Thoracic aorta (tissue), 2 donors: ENCODE measurements at regions not wholly inside any gene's neighbourhood (a gene's known extent, or its start where the extent isn't known, plus 50 kb on each side); places are given as distances from the start of the nearest gene placed in this dataset.

Experiments used
- ATAC-seq: fragments of 150-250 bp; one replicate; pipeline ENCODE4 v1.8.0; 2017; ENCODE audit warnings: low read depth; ENCODE audit not compliant: insufficient number of reproducible peaks, low FRiP score
- DNase-seq: peaks from one replicate; pipeline ENCODE4 v3.0.0-alpha.2; 2020; ENCODE audit warnings: low spot score
- H3K27ac ChIP-seq, 2 donors: fragments of 200-600 bp; sonication (generic); 1 replicate in 1 of 2; 2 replicates in 1 of 2; pipeline ENCODE4 v1.5.1; 2016; ENCODE audit warnings: mild to moderate bottlenecking in 2 of 2, moderate library complexity in 2 of 2
- H3K27me3 ChIP-seq: fragments of 200-600 bp; sonication (generic); replicated peaks from 2 replicates; pipeline ENCODE4 v1.6.0; 2016; ENCODE audit warnings: mild to moderate bottlenecking; ENCODE audit not compliant: insufficient read depth
- H3K36me3 ChIP-seq: fragments of 200-600 bp; sonication (generic); one replicate; pipeline ENCODE4 v1.5.1; 2016
- H3K4me1 ChIP-seq, 2 donors: fragments of 200-600 bp; sonication (generic); 1 replicate in 1 of 2; 2 replicates in 1 of 2; pipeline versions ENCODE4 v1.5.1 to v1.6.0; 2016; ENCODE audit warnings: low read depth in 2 of 2, mild to moderate bottlenecking in 1 of 2; ENCODE audit not compliant: control insufficient read depth in 1 of 2
- H3K4me3 ChIP-seq: fragments of 200-600 bp; sonication (generic); 2 replicates; pipeline ENCODE4 v1.5.1; 2016; ENCODE audit warnings: mild to moderate bottlenecking
- H3K9me3 ChIP-seq: fragments of 200-600 bp; sonication (generic); 2 replicates; pipeline ENCODE4 v1.5.1; 2016
- CTCF ChIP-seq: fragments of 200-600 bp; sonication (generic); IDR thresholded peaks from one replicate; pipeline ENCODE4 v1.5.1; 2019; ENCODE audit warnings: antibody characterized with exemption

DNA sequence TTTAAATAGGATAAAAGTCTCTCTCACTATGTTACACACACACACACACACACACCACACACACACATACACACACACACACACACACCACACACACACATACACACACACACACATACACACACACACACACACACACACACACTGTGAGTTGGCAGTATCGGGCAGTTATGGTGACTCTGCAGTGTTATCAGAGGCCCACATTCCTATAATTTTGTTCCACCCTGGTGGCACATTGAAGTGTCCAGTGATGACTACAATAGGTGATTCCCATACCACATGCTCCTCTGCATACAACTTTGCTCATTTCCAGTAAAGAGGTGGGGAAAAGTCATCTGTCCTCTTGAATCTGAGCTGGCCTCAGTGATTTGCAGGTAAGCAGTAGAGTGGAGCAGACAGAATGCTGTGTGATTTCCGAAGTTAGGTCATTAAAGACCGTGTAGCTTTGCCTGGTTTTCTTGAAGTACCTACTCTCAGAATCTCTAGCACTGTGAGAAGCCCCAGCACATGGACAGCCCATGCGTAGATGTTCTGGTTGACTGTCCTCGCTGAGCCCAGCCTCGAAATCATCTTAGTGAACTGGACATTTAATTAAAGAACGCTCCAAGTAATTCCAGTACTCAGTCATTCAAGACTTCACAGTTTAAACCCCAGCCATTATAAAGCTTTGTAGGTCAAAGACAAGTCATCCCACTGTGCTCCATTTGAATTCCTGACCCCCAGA lies 836.6 kb upstream of the SOX9 start:
- H3K9me3 ChIP-seq, result no peaks in the 10 kb centered on the region
- no peak for ATAC-seq
- H3K36me3 ChIP-seq, result no peaks in the 10 kb centered on the region
- H3K27me3 ChIP-seq, result no peaks in the 10 kb centered on the region
- H3K4me3 ChIP-seq, result no peak overlapping the region
- H3K4me1 ChIP-seq, result no peaks in the 10 kb centered on the region
- H3K27ac ChIP-seq, result no peak overlapping the region
- no peak for TF ChIP-seq CTCF
- DNase-seq, result no peak

GRCh38 chr17:71286625-71287024 lies 834.2 kb upstream of the SOX9 start:
- H3K4me3 ChIP-seq, result no peak overlapping the region
- no peaks in the 10 kb centered on the region for H3K27me3 ChIP-seq
- TF ChIP-seq CTCF, result no peak
- DNase-seq (no peak), ATAC-seq (no peak)
- H3K36me3 ChIP-seq, result no peaks in the 10 kb centered on the region
- no peak overlapping the region for H3K27ac ChIP-seq
- H3K4me1 ChIP-seq, result no peaks in the 10 kb centered on the region
- no peaks in the 10 kb centered on the region for H3K9me3 ChIP-seq

DNA sequence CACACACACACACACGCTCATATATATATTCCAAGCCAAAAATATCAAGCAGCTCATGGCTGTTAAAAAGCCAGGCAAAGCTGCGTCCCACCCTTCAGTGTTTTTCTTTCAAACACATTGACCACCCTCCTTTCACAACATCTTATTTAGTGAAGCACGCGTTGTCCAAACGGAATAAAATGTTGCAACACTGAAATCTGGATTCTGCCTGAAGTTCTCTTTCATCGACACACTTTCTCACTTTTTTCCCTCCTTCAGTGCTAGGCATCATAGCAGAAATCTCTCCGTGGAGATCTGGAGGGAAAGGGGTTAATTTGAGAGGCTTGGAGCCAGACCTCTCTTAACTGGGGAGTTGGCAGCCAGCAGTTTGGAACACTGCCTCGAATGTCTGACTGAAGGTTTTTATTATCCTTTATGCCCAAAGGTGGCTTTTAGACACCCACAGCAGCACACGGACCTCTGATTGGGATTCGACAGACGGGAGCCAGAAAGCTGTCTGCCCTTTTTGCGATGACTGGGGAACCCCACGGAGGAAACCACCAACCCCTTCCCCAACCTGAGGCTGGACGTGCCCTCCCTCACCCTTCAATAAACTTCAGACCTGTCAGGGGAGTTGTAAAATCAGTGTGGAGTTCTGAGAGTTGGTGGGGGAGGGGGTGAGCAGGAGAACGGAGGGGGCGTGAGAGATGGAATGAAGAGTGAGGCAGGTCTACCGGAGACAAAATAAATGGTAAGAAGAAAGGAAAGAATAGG lies 833.6 kb upstream of the SOX9 start:
- no peak for TF ChIP-seq CTCF
- Histone ChIP-seq H3K4me1 (no peaks in the 10 kb centered on the region), H3K36me3 (no peaks in the 10 kb centered on the region), H3K4me3 (no peak overlapping the region), H3K9me3 (no peaks in the 10 kb centered on the region), H3K27ac (no peak overlapping the region), H3K27me3 (no peaks in the 10 kb centered on the region)
- ATAC-seq (no peak), DNase-seq (no peak)

DNA sequence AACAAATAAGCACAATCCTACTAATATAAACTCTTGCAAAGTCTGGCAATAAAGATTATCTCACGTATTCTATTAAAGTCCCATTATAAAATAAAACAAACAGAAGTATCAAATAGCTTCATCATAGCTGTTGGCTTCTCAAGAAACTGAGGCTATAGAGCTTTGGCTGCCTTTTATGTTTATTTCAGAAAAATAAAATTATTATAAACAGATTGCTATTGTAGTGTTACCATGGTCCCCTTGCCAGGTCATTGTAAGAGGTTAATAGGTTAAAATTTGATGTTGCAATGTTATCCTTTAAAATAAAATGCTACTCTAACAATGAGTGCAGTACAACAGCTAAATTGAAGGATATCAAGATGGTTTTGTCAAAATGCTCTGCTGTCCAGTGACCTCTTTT lies 828.8 kb upstream of the SOX9 start:
- no peak for ATAC-seq
- H3K27ac ChIP-seq, result no peak overlapping the region
- no peaks in the 10 kb centered on the region for H3K9me3 ChIP-seq
- DNase-seq, result no peak
- no peak overlapping the region for H3K4me3 ChIP-seq
- H3K27me3 ChIP-seq, result no peaks in the 10 kb centered on the region
- no peak for TF ChIP-seq CTCF
- no peaks in the 10 kb centered on the region for H3K4me1 ChIP-seq
- H3K36me3 ChIP-seq, result no peaks in the 10 kb centered on the region

DNA sequence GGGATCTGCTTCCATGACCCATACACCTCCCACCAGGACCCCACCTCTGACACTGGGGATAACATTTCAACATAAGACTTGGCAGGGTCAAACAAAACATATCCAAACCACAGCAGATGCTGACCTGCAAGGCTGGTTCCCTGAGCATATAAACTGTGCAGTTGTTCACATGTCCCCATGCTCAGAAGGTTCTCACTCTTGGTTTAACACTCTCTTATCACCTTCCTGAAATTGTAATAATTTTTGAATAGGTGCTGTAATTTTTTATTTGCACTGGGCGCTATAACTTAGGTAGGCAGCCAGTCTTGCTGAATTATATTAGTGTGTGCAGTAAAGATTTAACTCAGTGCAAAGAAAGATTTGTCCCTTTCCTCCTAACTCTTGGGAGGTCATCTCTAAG lies 824.8 kb upstream of the SOX9 start:
- no peak for TF ChIP-seq CTCF
- ATAC-seq (no peak), DNase-seq (no peak)
- no peak overlapping the region for H3K4me3 ChIP-seq
- H3K27ac ChIP-seq, result no peak overlapping the region
- no peaks in the 10 kb centered on the region for H3K36me3 ChIP-seq
- no peaks in the 10 kb centered on the region for H3K27me3 ChIP-seq
- no peaks in the 10 kb centered on the region for H3K9me3 ChIP-seq
- H3K4me1 ChIP-seq, result no peaks in the 10 kb centered on the region
